ENCODE measurements at regions not wholly inside any gene's neighbourhood (a gene's known extent, or its start where the extent isn't known, plus 50 kb on each side); places are given as distances from the start of the nearest gene placed in this dataset.

DNA sequence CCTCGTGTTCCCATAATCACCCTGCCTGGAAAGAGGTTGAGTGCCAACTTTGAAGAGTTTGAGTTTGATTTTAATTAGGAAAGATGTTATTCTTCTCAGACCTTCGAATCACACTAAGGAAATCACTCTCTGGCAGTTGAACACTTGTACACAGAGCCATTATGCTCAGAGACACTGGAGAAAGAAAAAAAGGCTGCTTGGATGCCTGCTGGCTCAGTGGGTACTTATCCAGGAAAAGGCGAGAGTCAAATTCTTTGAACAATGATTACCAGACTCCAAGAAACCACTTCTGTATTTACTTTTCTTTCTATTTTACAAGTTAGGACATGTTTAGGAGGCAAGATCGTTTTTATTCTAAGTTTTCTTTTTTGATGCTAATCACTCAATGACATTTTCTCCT lies 438.5 kb upstream of the FAT3 start:
- no peak overlapping the region for H3K4me3 Mint-ChIP-seq (ENCODE audit: unreplicated experiment)
- DNase-seq (ENCODE audit: low spot score) = no peak
- TF ChIP-seq CTCF (IDR thresholded peaks at IDR 0.05) = no peak
- H3K36me3 Mint-ChIP-seq (ENCODE audit: low read depth) = no peaks in the 10 kb centered on the region
- H3K9me3 Mint-ChIP-seq (ENCODE audit: low read depth) = peaks cover 9% of the 10 kb centered on the region
- H3K27ac Mint-ChIP-seq (ENCODE audit: unreplicated experiment) = no peak overlapping the region
- H3K27me3 Mint-ChIP-seq (ENCODE audit: low read depth) = no peaks in the 10 kb centered on the region
- peaks cover 19% of the 10 kb centered on the region for H3K4me1 Mint-ChIP-seq (ENCODE audit: low read depth)

GRCh38 chr11:91783173-91783572 lies 441.4 kb upstream of the FAT3 start:
- no peak for DNase-seq (ENCODE audit: low spot score)
- no peak overlapping the region for H3K4me3 Mint-ChIP-seq (ENCODE audit: unreplicated experiment)
- H3K27me3 Mint-ChIP-seq (ENCODE audit: low read depth) = no peaks in the 10 kb centered on the region
- peaks cover 9% of the 10 kb centered on the region for H3K9me3 Mint-ChIP-seq (ENCODE audit: low read depth)
- H3K36me3 Mint-ChIP-seq (ENCODE audit: low read depth) = no peaks in the 10 kb centered on the region
- H3K4me1 Mint-ChIP-seq (ENCODE audit: low read depth) = peaks cover 15% of the 10 kb centered on the region
- no peak for TF ChIP-seq CTCF (IDR thresholded peaks at IDR 0.05)
- no peak overlapping the region for H3K27ac Mint-ChIP-seq (ENCODE audit: unreplicated experiment)

DNA sequence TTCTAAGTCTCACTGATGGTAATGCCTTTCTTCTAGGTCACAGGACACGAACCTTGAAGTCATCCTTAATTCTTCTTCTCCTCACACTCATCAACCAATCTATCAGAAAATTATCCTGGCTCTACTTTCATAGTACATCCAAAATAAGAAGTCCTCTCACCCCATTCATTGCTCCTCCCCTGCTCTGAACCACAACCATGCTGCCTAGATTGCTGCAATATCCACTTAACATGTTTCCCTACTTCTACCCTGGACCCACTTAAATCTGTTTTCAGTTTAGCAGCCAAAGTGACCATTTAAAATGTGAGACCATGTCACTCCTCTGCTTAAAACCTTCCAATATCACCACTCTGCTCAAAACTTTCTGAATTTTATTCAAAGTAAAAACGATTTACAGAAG lies 445.9 kb upstream of the FAT3 start:
- H3K27me3 Mint-ChIP-seq (ENCODE audit: low read depth) = no peaks in the 10 kb centered on the region
- no peak overlapping the region for H3K27ac Mint-ChIP-seq (ENCODE audit: unreplicated experiment)
- peaks cover 5% of the 10 kb centered on the region for H3K9me3 Mint-ChIP-seq (ENCODE audit: low read depth)
- peaks cover 12% of the 10 kb centered on the region for H3K4me1 Mint-ChIP-seq (ENCODE audit: low read depth)
- H3K36me3 Mint-ChIP-seq (ENCODE audit: low read depth) = no peaks in the 10 kb centered on the region
- no peak for TF ChIP-seq CTCF (IDR thresholded peaks at IDR 0.05)
- H3K4me3 Mint-ChIP-seq (ENCODE audit: unreplicated experiment) = no peak overlapping the region
- DNase-seq (ENCODE audit: low spot score) = no peak

DNA sequence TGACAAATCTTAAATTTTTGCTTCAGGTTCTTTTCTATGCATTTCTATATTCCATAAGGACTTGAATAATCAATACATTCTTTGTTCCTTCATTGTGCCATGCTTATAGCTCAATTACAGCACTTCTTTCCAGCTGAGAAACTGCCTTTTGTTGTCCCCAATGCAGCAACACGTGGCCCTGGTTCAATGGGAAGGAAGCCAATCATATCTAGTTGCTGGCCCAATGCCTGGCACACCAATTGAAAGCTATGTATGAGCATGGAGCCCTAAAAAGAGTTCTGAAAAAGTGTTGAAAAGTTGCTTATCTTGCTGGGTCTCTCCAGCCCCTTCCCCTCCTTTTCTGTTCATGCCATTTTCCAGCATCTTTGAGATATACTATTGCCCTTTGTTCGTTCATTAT lies 448.0 kb upstream of the FAT3 start:
- Mint-ChIP-seq H3K27me3 (ENCODE audit: low read depth) (no peaks in the 10 kb centered on the region), H3K36me3 (ENCODE audit: low read depth) (no peaks in the 10 kb centered on the region), H3K27ac (ENCODE audit: unreplicated experiment) (no peak overlapping the region), H3K4me1 (ENCODE audit: low read depth) (peaks cover 12% of the 10 kb centered on the region), H3K4me3 (ENCODE audit: unreplicated experiment) (no peak overlapping the region), H3K9me3 (ENCODE audit: low read depth) (peaks cover 6% of the 10 kb centered on the region)
- no peak for TF ChIP-seq CTCF (IDR thresholded peaks at IDR 0.05)
- no peak for DNase-seq (ENCODE audit: low spot score)

DNA sequence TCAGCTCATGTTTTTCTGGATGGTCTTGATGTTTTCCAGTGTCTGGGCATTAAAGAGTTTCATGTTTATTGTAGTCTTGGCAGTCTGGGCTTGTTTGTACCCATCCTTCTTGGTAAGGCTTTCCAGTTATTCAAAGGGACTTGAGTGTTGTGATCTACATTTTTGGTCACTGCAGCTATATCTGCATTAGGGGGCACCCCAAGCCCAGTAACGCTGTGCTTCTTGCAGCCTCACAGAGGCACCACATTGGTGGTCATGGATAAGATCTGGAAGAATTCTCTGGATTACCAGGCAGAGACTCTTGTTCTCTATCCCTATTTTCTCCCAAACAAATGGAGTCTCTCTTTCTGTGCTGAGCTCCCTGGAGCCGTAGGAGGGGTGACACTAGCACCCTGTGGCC lies 451.5 kb upstream of the FAT3 start:
- H3K36me3 Mint-ChIP-seq (ENCODE audit: low read depth) = no peaks in the 10 kb centered on the region
- H3K4me3 Mint-ChIP-seq (ENCODE audit: unreplicated experiment) = no peak overlapping the region
- peak; percentile 36 for TF ChIP-seq CTCF (IDR thresholded peaks at IDR 0.05)
- peaks cover 3% of the 10 kb centered on the region for H3K4me1 Mint-ChIP-seq (ENCODE audit: low read depth)
- peaks cover 6% of the 10 kb centered on the region for H3K9me3 Mint-ChIP-seq (ENCODE audit: low read depth)
- H3K27me3 Mint-ChIP-seq (ENCODE audit: low read depth) = no peaks in the 10 kb centered on the region
- no peak for DNase-seq (ENCODE audit: low spot score)
- H3K27ac Mint-ChIP-seq (ENCODE audit: unreplicated experiment) = no peak overlapping the region

Data from chondrocyte (in vitro differentiated cells).